BE2C (cell line): ENCODE measurements at regions not wholly inside any gene's neighbourhood (a gene's known extent, or its start where the extent isn't known, plus 50 kb on each side); places are given as distances from the start of the nearest gene placed in this dataset.

ENCODE experiments used
- DNase-seq: peaks from one replicate; pipeline ENCODE4 v3.0.0-alpha.2; 2020
- H3K27me3 ChIP-seq: fragments of 250-450 bp; sonication (Bioruptor Pico); 2 replicates; pipeline ENCODE4 v1.5.1; 2020; ENCODE audit warnings: mild to moderate bottlenecking
- H3K36me3 ChIP-seq: fragments of 250-450 bp; sonication (Bioruptor Pico); 2 replicates; pipeline ENCODE4 v1.5.1; 2020; ENCODE audit warnings: mild to moderate bottlenecking
- H3K4me1 ChIP-seq: fragments of 250-450 bp; sonication (Bioruptor Pico); 2 replicates; pipeline ENCODE4 v1.5.1; 2020
- H3K4me3 ChIP-seq: 2 replicates; pipeline ENCODE4 v1.5.1; 2011; ENCODE audit warnings: low read depth, low read length
- H3K9me3 ChIP-seq: fragments of 250-450 bp; sonication (Bioruptor Pico); 2 replicates; pipeline ENCODE4 v1.5.1; 2020
- TF ChIP-seq, protein P1 (sequence below): IDR thresholded peaks from 2 replicates; pipeline ENCODE4 v1.5.1; 2012; ENCODE audit warnings: mild to moderate bottlenecking, low read depth, low read length

DNA sequence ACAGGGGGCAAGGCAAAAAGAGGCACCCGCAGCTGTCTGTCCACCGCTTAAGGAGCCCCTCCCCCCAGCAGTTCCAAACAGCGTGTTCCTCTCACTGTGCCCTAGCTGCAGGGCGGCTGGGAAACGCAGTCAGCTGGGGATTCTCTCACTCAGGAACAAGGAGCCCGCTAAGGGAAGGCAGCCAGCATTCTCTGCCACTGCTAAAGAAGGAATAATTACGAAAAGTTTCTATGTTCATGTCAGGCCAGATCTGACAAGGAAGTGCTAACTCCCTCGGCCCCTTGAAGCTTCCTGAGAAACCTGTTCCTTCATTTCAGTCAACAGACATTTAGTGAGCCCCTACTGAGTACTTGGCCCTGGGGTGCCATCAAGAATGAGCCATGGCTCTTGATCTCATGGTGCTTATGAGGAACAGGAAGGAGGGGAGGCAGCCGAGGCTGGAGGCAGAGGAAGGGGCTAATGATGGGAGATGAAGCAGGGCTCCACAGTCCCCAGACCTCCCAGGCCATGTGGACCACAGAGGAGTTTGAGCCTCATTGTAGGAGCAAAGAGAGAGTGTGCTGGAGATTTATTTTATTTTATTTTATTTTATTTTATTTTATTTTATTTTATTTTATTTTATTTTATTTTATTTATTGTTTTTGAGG, 101.7 kb upstream of the PMEPA1 start:
- no peak for DNase-seq
- TF ChIP-seq, protein P1, sequence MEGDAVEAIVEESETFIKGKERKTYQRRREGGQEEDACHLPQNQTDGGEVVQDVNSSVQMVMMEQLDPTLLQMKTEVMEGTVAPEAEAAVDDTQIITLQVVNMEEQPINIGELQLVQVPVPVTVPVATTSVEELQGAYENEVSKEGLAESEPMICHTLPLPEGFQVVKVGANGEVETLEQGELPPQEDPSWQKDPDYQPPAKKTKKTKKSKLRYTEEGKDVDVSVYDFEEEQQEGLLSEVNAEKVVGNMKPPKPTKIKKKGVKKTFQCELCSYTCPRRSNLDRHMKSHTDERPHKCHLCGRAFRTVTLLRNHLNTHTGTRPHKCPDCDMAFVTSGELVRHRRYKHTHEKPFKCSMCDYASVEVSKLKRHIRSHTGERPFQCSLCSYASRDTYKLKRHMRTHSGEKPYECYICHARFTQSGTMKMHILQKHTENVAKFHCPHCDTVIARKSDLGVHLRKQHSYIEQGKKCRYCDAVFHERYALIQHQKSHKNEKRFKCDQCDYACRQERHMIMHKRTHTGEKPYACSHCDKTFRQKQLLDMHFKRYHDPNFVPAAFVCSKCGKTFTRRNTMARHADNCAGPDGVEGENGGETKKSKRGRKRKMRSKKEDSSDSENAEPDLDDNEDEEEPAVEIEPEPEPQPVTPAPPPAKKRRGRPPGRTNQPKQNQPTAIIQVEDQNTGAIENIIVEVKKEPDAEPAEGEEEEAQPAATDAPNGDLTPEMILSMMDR, result no peak
- Histone ChIP-seq H3K27me3 (no peaks in the 10 kb centered on the region), H3K36me3 (no peaks in the 10 kb centered on the region), H3K4me1 (no peaks in the 10 kb centered on the region), H3K4me3 (no peak overlapping the region), H3K9me3 (no peaks in the 10 kb centered on the region)

DNA sequence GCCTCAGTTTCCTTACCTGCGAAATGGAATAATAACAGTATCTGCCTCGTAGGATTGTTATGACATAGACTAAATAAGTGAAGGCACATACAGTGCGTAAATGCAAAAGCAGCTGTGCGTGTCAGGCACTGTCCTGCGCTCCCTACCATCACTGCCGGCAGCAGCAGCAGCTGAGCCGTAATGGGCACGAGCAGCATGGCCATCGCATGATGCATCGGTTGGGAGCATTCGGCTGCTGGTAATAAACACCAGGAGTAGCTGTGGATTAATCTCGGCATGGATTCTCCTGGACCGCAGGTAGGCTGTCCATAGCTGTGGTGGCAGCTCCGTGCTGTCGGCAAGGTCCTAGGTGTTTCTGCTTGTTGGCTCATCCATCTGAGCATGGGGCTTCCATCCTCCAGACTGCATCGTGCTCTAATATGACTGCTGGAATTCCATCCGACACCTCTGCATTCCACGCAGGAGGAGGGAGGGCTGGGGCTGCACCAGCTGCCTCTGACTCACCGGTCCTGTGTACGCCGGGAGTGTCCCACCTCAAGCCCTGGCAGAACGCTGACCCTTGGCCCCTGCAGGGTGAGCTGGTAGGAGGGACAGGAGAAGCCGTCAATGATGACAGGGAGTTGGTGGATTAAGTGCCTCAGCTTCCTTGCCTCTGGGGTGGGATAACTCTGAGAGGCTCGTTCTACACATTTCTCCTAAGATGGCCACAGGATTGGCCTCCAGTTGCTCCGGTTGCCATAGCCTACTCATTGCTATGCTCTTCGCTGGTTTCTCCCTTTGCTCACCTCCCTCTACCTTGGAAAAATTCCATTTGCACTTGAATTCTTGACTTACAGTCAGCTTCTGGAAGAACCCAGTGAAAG, 100.9 kb upstream of the PMEPA1 start:
- no peaks in the 10 kb centered on the region for H3K9me3 ChIP-seq
- DNase-seq, result no peak
- H3K36me3 ChIP-seq, result no peaks in the 10 kb centered on the region
- TF ChIP-seq, protein P1, result no peak
- H3K27me3 ChIP-seq, result no peaks in the 10 kb centered on the region
- H3K4me3 ChIP-seq, result no peak overlapping the region
- H3K4me1 ChIP-seq, result no peaks in the 10 kb centered on the region

DNA sequence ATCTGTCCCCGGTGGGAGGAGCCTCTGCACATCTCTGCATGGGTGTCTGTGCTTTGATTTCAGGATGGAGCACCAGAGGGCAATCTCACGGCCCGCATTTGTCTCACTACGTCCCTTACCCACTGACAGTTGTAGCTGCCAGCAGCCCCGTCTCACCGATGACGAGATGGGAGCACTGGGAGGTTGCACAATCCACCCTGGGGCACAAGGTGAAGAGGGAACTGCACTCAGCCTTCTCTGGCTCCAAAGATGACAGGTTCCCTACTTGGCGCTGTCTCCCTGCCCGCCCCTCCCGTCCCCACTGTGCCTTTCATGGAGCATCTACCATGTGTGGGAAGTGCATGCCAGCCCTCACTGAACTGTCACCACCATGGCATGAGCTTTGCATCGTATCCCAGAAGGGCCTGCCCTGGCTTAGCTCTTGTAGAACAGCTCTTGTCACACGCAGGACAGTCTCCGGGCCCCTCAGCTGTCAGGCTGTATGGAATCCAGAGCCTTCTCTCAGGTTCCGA, 99.9 kb upstream of the PMEPA1 start:
- peak; percentile 82 for DNase-seq

DNA sequence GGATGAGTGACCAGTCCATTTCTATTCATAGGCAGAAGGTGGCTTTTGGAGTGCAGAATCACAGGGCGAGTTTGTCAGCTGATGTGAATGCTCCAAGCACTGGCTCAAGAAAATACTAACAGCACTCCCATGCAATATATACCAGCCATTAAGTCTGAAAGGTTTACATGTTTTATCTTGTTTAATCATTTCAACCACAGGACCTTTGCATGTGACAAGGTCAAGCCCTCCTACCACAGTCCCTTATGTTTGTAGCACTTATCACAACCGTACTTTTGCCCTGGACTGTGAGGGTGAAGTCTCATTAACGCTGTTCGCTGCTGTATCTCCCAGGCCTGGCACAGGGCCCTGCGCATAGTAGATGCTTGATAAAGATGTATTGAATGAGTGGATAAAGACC, 99.3 kb upstream of the PMEPA1 start:
- Histone ChIP-seq H3K4me3 (no peak overlapping the region), H3K9me3 (no peaks in the 10 kb centered on the region), H3K4me1 (no peaks in the 10 kb centered on the region), H3K36me3 (no peaks in the 10 kb centered on the region), H3K27me3 (no peaks in the 10 kb centered on the region)
- no peak for DNase-seq
- TF ChIP-seq, protein P1, result no peak

More for the DNA sequence above, 99.9 kb upstream of the PMEPA1 start:
- TF ChIP-seq, protein P1, result peak; percentile 53
- no peaks in the 10 kb centered on the region for H3K27me3 ChIP-seq
- H3K36me3 ChIP-seq, result no peaks in the 10 kb centered on the region
- no peaks in the 10 kb centered on the region for H3K9me3 ChIP-seq
- H3K4me3 ChIP-seq, result peak overlapping the region; percentile 17; the same call in 1 of the 2 replicates
- no peaks in the 10 kb centered on the region for H3K4me1 ChIP-seq

DNA sequence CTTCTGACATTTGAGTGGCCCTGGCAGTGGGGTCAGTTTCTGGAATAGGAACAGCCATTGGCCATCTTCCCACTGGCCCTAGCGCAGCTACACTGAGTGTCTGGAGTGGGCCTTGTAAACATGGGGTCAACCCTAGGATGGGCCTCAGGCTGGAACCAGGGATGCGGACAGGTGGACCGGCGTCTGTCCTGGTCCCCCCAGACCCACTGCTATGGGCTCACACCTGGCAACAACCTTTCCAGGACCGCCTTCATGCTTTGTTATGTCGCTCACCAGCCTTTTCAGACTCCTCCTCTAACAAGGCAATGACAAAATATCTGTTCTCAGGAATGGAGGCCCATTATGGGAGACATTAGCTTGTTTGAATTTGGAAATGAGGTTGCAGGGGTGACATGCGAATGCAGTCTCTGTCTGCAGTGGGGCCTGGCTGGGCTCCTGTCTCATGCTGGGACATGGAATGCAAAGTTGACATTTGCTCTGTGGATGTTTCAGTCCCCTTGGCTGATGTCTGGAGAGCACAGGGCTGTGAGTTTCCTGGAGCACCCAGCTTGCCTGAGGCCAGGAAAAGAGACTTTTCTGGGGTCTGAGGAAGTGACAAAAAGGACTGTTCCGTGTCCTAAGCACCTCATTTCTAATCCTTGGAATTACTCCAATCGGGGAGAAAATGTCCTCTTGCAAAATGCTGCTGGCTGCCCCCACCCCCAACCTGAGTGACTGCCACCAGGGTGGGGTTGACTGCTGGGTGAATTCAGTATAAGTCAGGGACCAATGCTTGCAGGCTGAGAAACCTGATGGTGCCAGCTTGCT, 98.7 kb upstream of the PMEPA1 start:
- DNase-seq, result no peak
- Histone ChIP-seq H3K36me3 (no peaks in the 10 kb centered on the region), H3K9me3 (no peaks in the 10 kb centered on the region), H3K4me3 (no peak overlapping the region), H3K27me3 (no peaks in the 10 kb centered on the region), H3K4me1 (no peaks in the 10 kb centered on the region)
- TF ChIP-seq, protein P1, result no peak
